OCI-LY3 (cell line): ENCODE measurements at regions not wholly inside any gene's neighbourhood (a gene's known extent, or its start where the extent isn't known, plus 50 kb on each side); places are given as distances from the start of the nearest gene placed in this dataset.

Experiments
- CTCF ChIP-seq: fragments of 200-600, 300-600 bp; sonication (generic); IDR thresholded peaks from 2 replicates; pipeline ENCODE4 v1.5.1; 2014; ENCODE audit warnings: antibody characterized with exemption, low read length, low read depth
- EZH2phosphoT487 ChIP-seq: fragments of 200-600 bp; shearing (Covaris generic); IDR thresholded peaks from 2 replicates; pipeline ENCODE4 v1.6.1; 2018; ENCODE audit warnings: antibody characterized with exemption, mixed run types, low read depth

- no peak for TF ChIP-seq CTCF
- TF ChIP-seq EZH2phosphoT487, result no peak
Observed at GRCh38 chr18:57089702-57090101, 57.2 kb upstream of the BOD1L2 start.
